Suppressor macrophage treated with lipopolysaccharide for 4 hours (primary cell): ENCODE measurements at regions not wholly inside any gene's neighbourhood (a gene's known extent, or its start where the extent isn't known, plus 50 kb on each side); places are given as distances from the start of the nearest gene placed in this dataset.
"Not testable (repeated sequence)": the region's sequence is repeated elsewhere in the genome, so short reads cannot be mapped to it uniquely, and the experiment has no call there.

Source experiments
- DNase-seq: peaks from one replicate; pipeline ENCODE4 v3.0.0-alpha.2; 2020

GRCh38 chr12:89787763-89788162, 79.1 kb upstream of the ATP2B1 start:
- DNase-seq = peak; percentile 44

GRCh38 chr12:89786177-89786810, 77.7 kb upstream of the ATP2B1 start:
- no peak for DNase-seq

- DNase-seq = peak; percentile 75
These were observed 74.9 kb upstream of the ATP2B1 start for GRCh38 chr12:89783359-89784060.

GRCh38 chr12:89782807-89783206, 74.2 kb upstream of the ATP2B1 start:
- no peak for DNase-seq

GRCh38 chr12:89781946-89782550, 73.4 kb upstream of the ATP2B1 start:
- DNase-seq = no peak

DNA sequence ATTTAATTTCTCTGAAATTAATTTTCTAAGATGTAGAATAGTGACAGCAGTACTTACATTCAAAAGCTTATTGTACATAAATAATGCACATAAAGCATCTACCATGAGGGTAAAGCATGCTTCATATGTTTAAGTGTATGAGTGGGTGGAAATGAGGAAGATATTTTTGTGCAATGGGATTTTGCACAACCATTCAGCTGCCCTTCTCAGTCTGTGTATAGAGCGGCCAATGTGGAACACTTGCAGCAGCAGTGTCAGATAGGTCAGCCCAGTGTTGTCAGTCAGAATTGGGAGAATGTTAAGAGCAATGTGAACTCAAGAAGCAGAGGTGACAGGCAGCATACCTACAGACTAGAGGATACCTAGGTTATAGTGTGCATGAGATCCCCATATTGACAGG, 72.5 kb upstream of the ATP2B1 start:
- peak; percentile 54 for DNase-seq

GRCh38 chr12:89779090-89779489, 70.5 kb upstream of the ATP2B1 start:
- DNase-seq = no peak

GRCh38 chr12:89777733-89778379, 69.2 kb upstream of the ATP2B1 start:
- DNase-seq = no peak

DNA sequence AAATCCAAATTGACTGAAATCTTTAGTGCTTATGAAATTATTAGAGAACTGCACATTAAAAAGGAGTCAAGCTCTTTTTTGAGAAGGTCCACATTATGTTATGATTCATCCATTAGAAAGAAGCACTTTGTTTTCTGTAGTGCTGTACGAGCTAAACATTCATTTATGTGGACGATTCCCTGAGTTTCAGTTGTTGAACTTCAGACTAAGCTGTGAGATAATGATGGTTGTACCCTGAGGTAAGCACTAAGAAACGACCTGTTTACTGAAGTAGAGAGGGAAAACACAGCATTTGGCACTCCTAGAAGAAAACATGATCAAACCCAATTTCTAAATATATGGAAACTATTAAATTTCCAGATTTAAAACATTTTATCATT, 67.3 kb upstream of the ATP2B1 start:
- DNase-seq = no peak

DNA sequence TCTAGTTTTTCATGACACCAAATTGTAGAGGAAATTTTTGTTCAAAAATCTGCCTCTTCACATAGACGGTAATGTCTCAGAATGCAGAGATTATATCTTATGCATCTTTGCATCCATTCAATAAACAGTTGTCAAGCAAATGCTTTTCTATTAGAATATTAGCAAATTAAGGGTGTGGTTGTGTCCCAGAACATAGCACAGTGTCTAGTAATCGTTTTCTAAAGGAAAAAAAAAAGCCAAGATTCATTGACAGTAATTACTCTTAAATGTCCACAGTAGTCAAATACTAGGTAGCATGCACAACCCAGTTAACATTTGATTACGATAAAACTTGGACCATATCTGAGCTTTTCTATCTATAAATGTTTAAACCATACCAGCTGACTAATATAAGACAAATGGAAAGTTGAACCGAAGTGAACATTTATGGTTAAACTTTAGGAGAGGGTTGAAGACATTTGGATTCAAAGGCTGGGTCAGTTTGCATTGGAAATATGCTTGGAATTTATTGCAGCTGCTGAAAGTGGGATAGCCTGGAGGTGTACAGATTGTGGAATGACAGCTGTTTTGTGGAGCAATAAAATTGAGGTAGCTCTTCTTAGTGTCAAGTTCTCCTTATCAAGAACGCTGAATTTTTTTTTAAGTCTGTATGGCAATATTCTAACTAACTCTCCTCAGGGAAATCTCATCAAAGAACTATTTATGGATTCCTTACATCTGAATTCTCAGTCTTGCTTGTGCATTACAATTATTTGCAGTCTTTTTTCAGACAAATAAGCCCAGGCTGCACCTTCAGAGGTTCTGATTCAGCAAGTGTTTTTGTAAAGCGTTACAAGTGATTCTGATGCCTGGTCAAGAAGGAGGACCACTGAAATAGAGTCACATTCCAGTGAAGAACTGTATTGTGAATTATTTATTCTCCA, 66.7 kb upstream of the ATP2B1 start:
- no peak for DNase-seq

GRCh38 chr12:89774645-89775044, 66.0 kb upstream of the ATP2B1 start:
- DNase-seq = no peak

DNA sequence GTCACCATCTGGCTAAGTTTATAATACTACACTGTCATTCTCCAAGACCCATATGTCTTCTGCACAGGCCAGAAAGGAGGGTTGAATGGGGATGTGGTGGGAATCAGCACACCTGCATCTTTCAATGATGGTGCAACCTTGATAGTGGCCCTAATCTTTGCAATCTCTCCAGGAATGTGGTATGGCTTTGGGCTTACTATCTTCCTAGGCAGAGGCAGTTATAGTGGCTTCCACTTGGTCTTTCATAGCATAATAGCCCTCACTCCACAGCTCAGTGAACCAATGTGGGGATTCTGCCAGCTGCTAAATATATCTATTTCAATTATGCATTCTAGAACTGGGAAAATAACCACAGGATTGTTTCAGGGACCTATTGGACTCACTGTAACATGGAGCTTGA, 61.8 kb upstream of the ATP2B1 start:
- no peak for DNase-seq

- DNase-seq = no peak
These were observed 60.8 kb upstream of the ATP2B1 start for GRCh38 chr12:89769483-89769818.

- DNase-seq = peak; percentile 96
These were observed 60.2 kb upstream of the ATP2B1 start for GRCh38 chr12:89768586-89769482.

DNA sequence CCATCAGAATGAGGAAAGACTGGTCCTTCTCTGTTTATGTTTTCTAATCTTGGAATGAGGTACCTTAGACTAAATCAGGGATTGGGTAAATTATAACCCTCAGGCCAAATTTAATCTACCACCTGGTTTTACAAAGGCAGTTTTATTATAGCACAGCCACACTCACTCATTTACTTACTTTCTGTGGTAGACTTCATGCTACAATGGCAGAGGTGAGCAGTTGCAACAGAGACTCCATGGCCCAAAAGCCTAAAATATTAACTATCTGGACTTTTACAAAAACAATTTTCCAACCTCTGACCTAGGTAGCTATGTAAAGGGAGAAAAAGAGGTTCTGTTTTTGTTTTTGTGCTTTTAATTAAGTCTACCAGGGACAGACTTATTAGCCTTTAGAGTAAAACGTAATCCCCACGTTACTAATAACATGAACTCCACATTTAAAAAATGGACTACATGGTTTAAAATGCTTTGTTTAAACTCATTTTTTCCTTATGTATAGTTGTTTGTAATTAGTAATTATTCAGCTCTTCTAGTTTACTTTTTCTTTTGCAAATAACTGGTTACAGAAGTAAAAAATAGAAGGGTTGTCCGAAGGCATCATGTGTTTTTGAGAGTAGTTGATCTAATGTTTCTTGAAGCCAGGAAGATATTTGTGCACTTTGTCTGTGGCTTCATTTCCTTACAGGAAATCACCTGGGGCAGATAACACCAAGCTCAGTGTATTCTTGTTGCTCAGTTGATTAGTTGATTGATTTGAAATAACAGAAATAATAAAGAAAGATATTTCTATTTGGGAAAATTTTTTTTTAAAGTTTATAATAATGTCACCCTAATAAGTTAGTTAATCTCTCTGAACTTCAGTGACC, 57.6 kb upstream of the ATP2B1 start:
- no peak for DNase-seq

GRCh38 chr12:89764164-89764563, 55.5 kb upstream of the ATP2B1 start:
- not testable (repeated sequence) for DNase-seq

GRCh38 chr12:89762498-89763170, 54.0 kb upstream of the ATP2B1 start:
- peak; percentile 78 for DNase-seq

GRCh38 chr12:89760783-89761182, 52.1 kb upstream of the ATP2B1 start:
- DNase-seq = peak; percentile 22
